ENCODE measurements at regions not wholly inside any gene's neighbourhood (a gene's known extent, or its start where the extent isn't known, plus 50 kb on each side); places are given as distances from the start of the nearest gene placed in this dataset.

DNA sequence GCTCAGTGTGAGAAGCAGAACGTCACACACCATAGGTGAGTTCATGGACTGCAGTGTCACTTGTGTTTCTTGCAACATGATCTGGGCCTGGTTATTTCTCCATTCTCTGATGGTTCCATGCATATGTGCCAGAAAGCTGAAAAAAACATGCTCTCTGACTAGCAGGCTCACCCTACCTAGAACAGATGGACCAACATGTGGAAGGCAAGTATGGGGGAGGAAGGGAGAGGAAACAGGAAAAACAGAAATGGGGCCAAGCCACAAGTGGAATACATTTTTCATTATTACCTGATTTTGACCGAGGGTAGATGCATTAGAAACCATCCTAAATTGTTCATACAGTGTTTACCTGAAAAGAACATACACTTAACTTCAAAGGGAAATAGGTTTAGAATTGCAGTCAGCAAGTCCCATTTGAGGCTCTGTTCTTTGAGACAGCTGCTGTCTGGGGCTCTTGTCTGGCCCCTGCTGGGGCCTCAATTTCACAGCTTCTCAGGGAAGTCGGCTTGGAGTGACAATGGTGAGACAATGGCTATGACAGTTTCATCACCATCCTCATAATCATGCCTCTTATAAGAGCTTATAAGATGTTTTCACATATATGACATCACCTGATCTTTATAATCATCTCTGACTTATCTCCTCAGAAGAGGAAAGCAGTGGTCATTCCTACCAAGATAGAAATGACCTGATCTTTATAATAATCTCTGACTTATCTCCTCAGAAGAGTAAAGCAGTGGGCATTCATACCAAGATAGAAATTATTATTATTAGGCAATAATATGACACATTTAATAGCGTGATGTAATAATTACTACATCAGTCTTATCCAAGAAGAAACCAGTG is 327.3 kb downstream of the SIPA1L2 start:
- Histone ChIP-seq H3K9me3 (no peaks in the 10 kb centered on the region), H3K4me3 (ENCODE audit: low read depth, low read length) (no peak overlapping the region), H3K4me1 (no peaks in the 10 kb centered on the region), H3K36me3 (ENCODE audit: control insufficient read depth, insufficient read depth, low read length) (no peaks in the 10 kb centered on the region), H3K27me3 (replicated peaks; ENCODE audit: control insufficient read depth, insufficient read depth, low read length) (no peaks in the 10 kb centered on the region; the same call in 1 of the 2 replicates)
- Mint-ChIP-seq H3K9me3 (ENCODE audit: unreplicated experiment) (no peaks in the 10 kb centered on the region), H3K4me3 (ENCODE audit: unreplicated experiment) (no peak overlapping the region), H3K4me1 (ENCODE audit: low read depth, unreplicated experiment) (no peaks in the 10 kb centered on the region), H3K36me3 (ENCODE audit: insufficient read depth, unreplicated experiment) (no peaks in the 10 kb centered on the region), H3K27ac (ENCODE audit: unreplicated experiment) (no peak overlapping the region), H3K27me3 (ENCODE audit: insufficient read depth, unreplicated experiment) (peaks cover 2% of the 10 kb centered on the region)
- no peak for DNase-seq
- ChIA-PET POLR2A (interaction anchor here (0.6 kb wide), 1 partner anchor 319 kb away, joined by 6 read pairs; no protein-coding TSS in a partner anchor), CTCF (no interaction called here)
- TF ChIP-seq, protein P1, sequence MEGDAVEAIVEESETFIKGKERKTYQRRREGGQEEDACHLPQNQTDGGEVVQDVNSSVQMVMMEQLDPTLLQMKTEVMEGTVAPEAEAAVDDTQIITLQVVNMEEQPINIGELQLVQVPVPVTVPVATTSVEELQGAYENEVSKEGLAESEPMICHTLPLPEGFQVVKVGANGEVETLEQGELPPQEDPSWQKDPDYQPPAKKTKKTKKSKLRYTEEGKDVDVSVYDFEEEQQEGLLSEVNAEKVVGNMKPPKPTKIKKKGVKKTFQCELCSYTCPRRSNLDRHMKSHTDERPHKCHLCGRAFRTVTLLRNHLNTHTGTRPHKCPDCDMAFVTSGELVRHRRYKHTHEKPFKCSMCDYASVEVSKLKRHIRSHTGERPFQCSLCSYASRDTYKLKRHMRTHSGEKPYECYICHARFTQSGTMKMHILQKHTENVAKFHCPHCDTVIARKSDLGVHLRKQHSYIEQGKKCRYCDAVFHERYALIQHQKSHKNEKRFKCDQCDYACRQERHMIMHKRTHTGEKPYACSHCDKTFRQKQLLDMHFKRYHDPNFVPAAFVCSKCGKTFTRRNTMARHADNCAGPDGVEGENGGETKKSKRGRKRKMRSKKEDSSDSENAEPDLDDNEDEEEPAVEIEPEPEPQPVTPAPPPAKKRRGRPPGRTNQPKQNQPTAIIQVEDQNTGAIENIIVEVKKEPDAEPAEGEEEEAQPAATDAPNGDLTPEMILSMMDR (IDR thresholded peaks at IDR 0.05; ENCODE audit: insufficient read depth in 1 of 2, low read depth in 1 of 2, low read length in 1 of 2, severe bottlenecking in 1 of 2, unreplicated experiment in 1 of 2) = peak in 1 of 2 experiments; percentile 1
- BruUV-seq (replicated peaks) = no TSS peak
- intact Hi-C loops (cut with micrococcal nuclease; ENCODE audit: unreplicated experiment) = no loop called here

GRCh38 chr1:232301246-232301645 is 328.7 kb downstream of the SIPA1L2 start:
- intact Hi-C loops (cut with micrococcal nuclease; ENCODE audit: unreplicated experiment) = no loop called here
- BruUV-seq (replicated peaks) = no TSS peak
- Histone ChIP-seq H3K36me3 (ENCODE audit: control insufficient read depth, insufficient read depth, low read length) (no peaks in the 10 kb centered on the region), H3K9me3 (no peaks in the 10 kb centered on the region), H3K4me1 (no peaks in the 10 kb centered on the region), H3K27me3 (replicated peaks; ENCODE audit: control insufficient read depth, insufficient read depth, low read length) (no peaks in the 10 kb centered on the region; the same call in 1 of the 2 replicates), H3K4me3 (ENCODE audit: low read depth, low read length) (no peak overlapping the region)
- H3K4me3 Mint-ChIP-seq (ENCODE audit: unreplicated experiment) = no peak overlapping the region
- H3K9me3 Mint-ChIP-seq (ENCODE audit: unreplicated experiment) = no peaks in the 10 kb centered on the region
- peaks cover 2% of the 10 kb centered on the region for H3K27me3 Mint-ChIP-seq (ENCODE audit: insufficient read depth, unreplicated experiment)
- no peak overlapping the region for H3K27ac Mint-ChIP-seq (ENCODE audit: unreplicated experiment)
- POLR2A ChIA-PET = no interaction called here
- CTCF ChIA-PET = no interaction called here
- no peak for DNase-seq
- H3K36me3 Mint-ChIP-seq (ENCODE audit: insufficient read depth, unreplicated experiment) = no peaks in the 10 kb centered on the region
- TF ChIP-seq, protein P1 (IDR thresholded peaks at IDR 0.05; ENCODE audit: insufficient read depth in 1 of 2, low read depth in 1 of 2, low read length in 1 of 2, severe bottlenecking in 1 of 2, unreplicated experiment in 1 of 2) = no peak
- no peaks in the 10 kb centered on the region for H3K4me1 Mint-ChIP-seq (ENCODE audit: low read depth, unreplicated experiment)

DNA sequence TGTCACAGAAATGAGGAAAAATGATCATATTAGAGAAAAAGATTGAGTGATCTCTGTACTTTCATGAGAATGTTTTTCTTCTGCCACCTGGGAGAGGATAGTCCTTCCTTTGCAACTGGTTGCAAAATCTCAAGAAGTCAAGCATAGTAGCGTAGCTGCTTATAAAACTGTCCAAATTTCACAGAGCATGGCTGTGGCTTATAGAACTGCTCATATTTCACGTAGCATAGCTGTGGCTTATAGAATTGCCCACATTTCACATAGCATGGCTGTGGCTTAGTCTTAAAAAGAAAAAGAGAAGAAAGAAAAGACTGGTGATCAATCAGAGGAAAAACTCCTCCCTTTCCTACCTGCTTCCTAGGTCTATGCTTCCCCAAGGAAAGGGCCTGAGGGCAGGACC is 329.5 kb downstream of the SIPA1L2 start:
- Mint-ChIP-seq H3K36me3 (ENCODE audit: insufficient read depth, unreplicated experiment) (no peaks in the 10 kb centered on the region), H3K27me3 (ENCODE audit: insufficient read depth, unreplicated experiment) (peaks cover 2% of the 10 kb centered on the region), H3K4me3 (ENCODE audit: unreplicated experiment) (no peak overlapping the region), H3K9me3 (ENCODE audit: unreplicated experiment) (no peaks in the 10 kb centered on the region), H3K4me1 (ENCODE audit: low read depth, unreplicated experiment) (no peaks in the 10 kb centered on the region), H3K27ac (ENCODE audit: unreplicated experiment) (peak overlapping the region; percentile 31)
- BruUV-seq (replicated peaks) = no TSS peak
- CTCF ChIA-PET = no interaction called here
- H3K9me3 ChIP-seq = no peaks in the 10 kb centered on the region
- intact Hi-C loops (cut with micrococcal nuclease; ENCODE audit: unreplicated experiment) = no loop called here
- H3K4me1 ChIP-seq = no peaks in the 10 kb centered on the region
- no peak overlapping the region for H3K4me3 ChIP-seq (ENCODE audit: low read depth, low read length)
- no peaks in the 10 kb centered on the region; the same call in 1 of the 2 replicates for H3K27me3 ChIP-seq (replicated peaks; ENCODE audit: control insufficient read depth, insufficient read depth, low read length)
- POLR2A ChIA-PET = no interaction called here
- no peak for DNase-seq
- no peaks in the 10 kb centered on the region for H3K36me3 ChIP-seq (ENCODE audit: control insufficient read depth, insufficient read depth, low read length)
- TF ChIP-seq, protein P1 (IDR thresholded peaks at IDR 0.05; ENCODE audit: insufficient read depth in 1 of 2, low read depth in 1 of 2, low read length in 1 of 2, severe bottlenecking in 1 of 2, unreplicated experiment in 1 of 2) = no peak
